WTC11 (cell line): ENCODE measurements at regions not wholly inside any gene's neighbourhood (a gene's known extent, or its start where the extent isn't known, plus 50 kb on each side); places are given as distances from the start of the nearest gene placed in this dataset.

ENCODE experiments used
- ATF3 ChIP-seq: sonication (generic); formaldehyde crosslinking; conservative IDR thresholded peaks from 2 replicates; pipeline ENCODE4 v1.8.1; 2022; ENCODE audit warnings: mild to moderate bottlenecking, missing genetic modification reagents
- CREB1 ChIP-seq: sonication (generic); formaldehyde crosslinking; IDR thresholded peaks from 2 replicates; pipeline ENCODE4 v1.8.0; 2023; ENCODE audit warnings: mild to moderate bottlenecking, missing genetic modification reagents
- CTCF ChIP-seq: fragments of 200-600 bp; IDR thresholded peaks from 2 replicates; pipeline ENCODE4 v1.8.0; 2022; ENCODE audit warnings: antibody characterized with exemption
- E2F1 ChIP-seq: sonication (generic); formaldehyde crosslinking; IDR thresholded peaks from 2 replicates; pipeline ENCODE4 v1.8.0; 2022; ENCODE audit warnings: mild to moderate bottlenecking, missing genetic modification reagents
- ETV6 ChIP-seq: sonication (generic); formaldehyde crosslinking; IDR thresholded peaks from 2 replicates; pipeline ENCODE4 v1.8.1; 2022; ENCODE audit warnings: mild to moderate bottlenecking, missing genetic modification reagents
- GABPB1 ChIP-seq: sonication (generic); formaldehyde crosslinking; IDR thresholded peaks from 2 replicates; pipeline ENCODE4 v1.8.1; 2023; ENCODE audit warnings: mild to moderate bottlenecking, missing genetic modification reagents
- SP1 ChIP-seq: sonication (generic); formaldehyde crosslinking; conservative IDR thresholded peaks from 2 replicates; pipeline ENCODE4 v1.8.1; 2022; ENCODE audit warnings: missing genetic modification reagents
- ZBTB21 ChIP-seq: sonication (generic); formaldehyde crosslinking; IDR thresholded peaks from 2 replicates; pipeline ENCODE4 v1.8.1; 2023; ENCODE audit warnings: mild to moderate bottlenecking, missing genetic modification reagents, borderline replicate concordance
- ZNF512 ChIP-seq: sonication (generic); formaldehyde crosslinking; IDR thresholded peaks from 2 replicates; pipeline ENCODE4 v1.8.1; 2022; ENCODE audit warnings: missing genetic modification reagents, borderline replicate concordance

GRCh38 chr10:36051500-36051991, 409.4 kb upstream of the FZD8 start:
- TF ChIP-seq CTCF, result no peak
- TF ChIP-seq E2F1 (CRISPR knock-in tag), result no peak
- no peak for TF ChIP-seq ETV6 (CRISPR knock-in tag)
- no peak for TF ChIP-seq GABPB1 (CRISPR knock-in tag)
- TF ChIP-seq SP1, result no peak
- TF ChIP-seq ZBTB21 (CRISPR knock-in tag), result no peak
- TF ChIP-seq ATF3, result no peak
- no peak for TF ChIP-seq ZNF512 (CRISPR knock-in tag)
- TF ChIP-seq CREB1 (CRISPR knock-in tag), result no peak
